Skeletal muscle satellite cell (primary cell): ENCODE measurements at regions not wholly inside any gene's neighbourhood (a gene's known extent, or its start where the extent isn't known, plus 50 kb on each side); places are given as distances from the start of the nearest gene placed in this dataset.

Experiments used
- H3K27me3 ChIP-seq: 2 replicates; pipeline ENCODE4 v1.7.0; 2013; ENCODE audit warnings: low read length; ENCODE audit not compliant: control insufficient read depth, insufficient read depth
- H3K36me3 ChIP-seq: 2 replicates; pipeline ENCODE4 v1.7.0; 2013; ENCODE audit warnings: mild to moderate bottlenecking, control low read depth, low read length; ENCODE audit not compliant: insufficient read depth
- H3K4me1 ChIP-seq: 2 replicates; pipeline ENCODE4 v1.7.0; 2013; ENCODE audit warnings: low read length; ENCODE audit not compliant: control insufficient read depth, insufficient read depth
- H3K4me2 ChIP-seq: 2 replicates; pipeline ENCODE4 v1.7.0; 2013; ENCODE audit warnings: mild to moderate bottlenecking, low read length
- H3K4me3 ChIP-seq: 2 replicates; pipeline ENCODE4 v1.7.0; 2013; ENCODE audit warnings: low read length
- H3K9ac ChIP-seq: 2 replicates; pipeline ENCODE4 v1.7.0; 2013; ENCODE audit warnings: mild to moderate bottlenecking, low read depth, low read length, moderate library complexity
- H3K9me3 ChIP-seq: replicated peaks from 2 replicates; pipeline ENCODE4 v1.7.0; 2013; ENCODE audit warnings: mild to moderate bottlenecking, control low read depth, low read length

DNA sequence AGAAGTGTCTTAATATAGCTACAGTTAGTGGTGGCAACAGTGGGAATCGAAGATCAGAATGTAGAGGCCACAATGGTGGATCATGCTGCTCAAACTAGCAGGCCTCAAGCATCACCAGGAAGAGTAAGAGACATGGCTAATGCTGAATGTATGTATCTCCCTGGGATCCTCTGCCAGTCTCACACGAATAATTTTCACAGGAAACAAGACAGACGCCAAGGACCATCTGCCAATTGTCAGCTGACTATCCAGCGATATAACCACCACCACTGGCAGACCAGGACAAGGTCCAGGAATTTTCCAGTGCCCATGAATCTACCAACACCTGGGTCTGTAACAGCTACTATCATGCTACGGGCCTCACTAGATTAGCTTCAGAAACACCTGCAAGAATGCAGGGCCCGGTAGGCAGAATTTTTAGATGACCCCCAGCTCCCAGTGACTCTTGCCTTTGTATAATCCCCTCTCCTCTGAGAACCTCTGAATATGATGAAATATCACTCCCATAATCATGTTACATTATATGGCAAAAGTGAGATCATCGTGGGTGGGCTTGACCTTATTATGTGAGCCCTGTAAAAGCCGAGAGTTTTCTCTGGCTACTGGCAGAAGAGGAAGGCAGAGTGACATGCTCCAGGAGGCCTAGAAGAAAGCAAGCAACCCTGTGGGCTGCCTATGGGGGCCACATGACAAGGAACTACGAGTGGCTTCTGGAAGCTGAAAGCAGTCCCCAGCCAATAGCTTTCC lies 429.8 kb downstream of the BCOR start:
- Histone ChIP-seq H3K4me3 (no peak overlapping the region), H3K4me2 (no peak overlapping the region), H3K27me3 (no peaks in the 10 kb centered on the region)

DNA sequence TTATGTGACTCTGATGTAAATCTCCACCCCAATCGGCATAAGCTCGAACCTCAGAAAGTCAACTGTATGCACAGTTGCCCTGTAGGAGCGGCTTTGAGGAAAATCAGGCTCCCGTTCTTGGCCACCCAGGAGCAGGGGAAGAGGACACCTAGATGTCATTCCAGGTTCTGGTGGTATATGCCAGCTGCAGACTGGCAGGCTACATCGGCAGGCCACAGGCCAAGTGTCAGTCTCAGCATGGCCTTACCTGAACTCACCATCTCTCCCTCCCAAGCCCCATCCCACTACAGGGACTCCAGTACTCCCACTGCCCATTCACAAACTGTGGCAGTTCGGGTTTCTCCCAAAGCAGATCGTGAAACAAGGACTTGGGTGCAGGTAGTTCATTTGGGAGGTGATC lies 428.1 kb downstream of the BCOR start:
- no peaks in the 10 kb centered on the region for H3K9me3 ChIP-seq
- H3K4me2 ChIP-seq, result no peak overlapping the region
- no peak overlapping the region for H3K4me3 ChIP-seq
- no peaks in the 10 kb centered on the region for H3K27me3 ChIP-seq
- H3K36me3 ChIP-seq, result no peaks in the 10 kb centered on the region
- H3K4me1 ChIP-seq, result peaks cover 20% of the 10 kb centered on the region
- no peak overlapping the region for H3K9ac ChIP-seq

More for the DNA sequence above, 429.8 kb downstream of the BCOR start:
- Histone ChIP-seq H3K36me3 (no peaks in the 10 kb centered on the region), H3K9ac (no peak overlapping the region), H3K4me1 (peaks cover 20% of the 10 kb centered on the region), H3K9me3 (no peaks in the 10 kb centered on the region)

DNA sequence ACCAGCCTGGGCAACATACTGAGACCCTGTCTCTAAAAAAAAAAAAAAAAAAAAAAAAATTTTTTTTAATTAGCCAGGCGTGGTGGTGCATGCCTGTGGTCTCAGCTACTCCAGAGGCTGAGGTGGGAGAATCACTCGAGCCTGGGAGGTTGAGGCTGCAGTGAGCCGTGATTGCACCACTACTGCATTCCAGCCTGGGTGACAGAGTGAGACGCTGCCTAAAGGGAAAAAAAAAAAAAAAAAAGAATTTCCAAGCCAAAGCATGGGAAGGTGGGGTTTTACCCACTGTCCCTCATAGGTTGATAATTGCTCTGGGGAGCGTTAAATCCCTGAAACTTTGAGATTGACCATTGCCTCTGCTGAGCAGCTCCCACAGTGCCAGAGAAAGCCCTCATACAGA lies 427.5 kb downstream of the BCOR start:
- Histone ChIP-seq H3K4me1 (peaks cover 20% of the 10 kb centered on the region), H3K4me3 (no peak overlapping the region), H3K9me3 (no peaks in the 10 kb centered on the region), H3K36me3 (no peaks in the 10 kb centered on the region), H3K27me3 (no peaks in the 10 kb centered on the region), H3K9ac (no peak overlapping the region), H3K4me2 (no peak overlapping the region)

DNA sequence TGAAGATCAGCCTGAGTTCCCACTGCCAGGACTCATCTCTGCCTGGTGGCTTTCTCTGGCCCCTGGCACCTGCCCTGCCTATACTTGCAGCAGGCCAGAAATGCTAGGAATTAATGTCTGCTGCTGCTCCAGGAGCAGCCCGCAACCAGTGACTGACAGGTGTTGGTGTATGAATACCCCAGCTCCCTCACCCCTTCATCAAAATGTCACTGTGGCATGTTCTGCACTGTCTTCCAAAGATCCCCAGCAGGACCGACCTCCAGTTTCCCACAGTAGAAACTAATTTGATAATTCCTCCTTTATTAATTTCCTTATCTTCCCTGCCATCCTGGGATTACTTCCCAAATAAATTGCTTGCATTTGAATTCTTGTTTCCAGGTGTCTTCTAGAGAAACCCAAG lies 425.4 kb downstream of the BCOR start:
- Histone ChIP-seq H3K4me3 (no peak overlapping the region), H3K4me2 (no peak overlapping the region), H3K4me1 (peaks cover 5% of the 10 kb centered on the region), H3K9ac (no peak overlapping the region), H3K36me3 (no peaks in the 10 kb centered on the region), H3K9me3 (no peaks in the 10 kb centered on the region), H3K27me3 (no peaks in the 10 kb centered on the region)

DNA sequence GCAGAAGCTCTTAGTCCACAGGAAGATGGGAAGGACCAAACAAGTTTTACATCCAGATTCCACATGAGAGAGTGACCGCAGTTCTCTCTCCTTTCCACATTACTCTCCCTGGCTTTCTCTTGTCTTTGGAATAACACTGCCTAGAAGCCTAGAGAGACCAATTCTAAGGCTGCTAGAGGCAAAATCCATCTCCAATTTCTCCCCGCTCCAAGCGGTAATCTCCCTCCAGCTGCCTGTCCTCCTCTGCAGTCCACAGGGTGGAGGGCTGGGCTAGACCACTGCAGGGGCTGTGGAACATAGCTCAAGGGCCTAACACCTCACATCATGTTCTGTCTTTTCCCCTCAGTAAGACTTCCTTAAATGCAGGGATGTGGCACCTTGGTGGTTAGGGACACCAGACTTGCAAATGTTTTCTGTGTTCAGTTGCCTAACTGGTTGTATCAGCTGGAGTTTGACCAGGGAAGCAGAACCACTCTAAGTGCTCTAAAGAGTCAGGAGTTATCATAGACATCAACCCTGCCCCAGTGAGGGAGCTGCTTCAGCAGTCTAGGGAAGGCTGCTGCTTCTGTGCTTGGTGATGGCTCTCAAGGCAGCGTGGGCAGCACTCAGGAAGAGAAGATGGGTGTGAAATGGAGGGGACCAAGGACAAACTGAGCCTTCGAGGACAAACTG lies 423.1 kb downstream of the BCOR start:
- H3K36me3 ChIP-seq, result no peaks in the 10 kb centered on the region
- H3K4me2 ChIP-seq, result no peak overlapping the region
- H3K9ac ChIP-seq, result no peak overlapping the region
- no peaks in the 10 kb centered on the region for H3K9me3 ChIP-seq
- H3K4me3 ChIP-seq, result no peak overlapping the region
- H3K27me3 ChIP-seq, result no peaks in the 10 kb centered on the region
- H3K4me1 ChIP-seq, result no peaks in the 10 kb centered on the region

DNA sequence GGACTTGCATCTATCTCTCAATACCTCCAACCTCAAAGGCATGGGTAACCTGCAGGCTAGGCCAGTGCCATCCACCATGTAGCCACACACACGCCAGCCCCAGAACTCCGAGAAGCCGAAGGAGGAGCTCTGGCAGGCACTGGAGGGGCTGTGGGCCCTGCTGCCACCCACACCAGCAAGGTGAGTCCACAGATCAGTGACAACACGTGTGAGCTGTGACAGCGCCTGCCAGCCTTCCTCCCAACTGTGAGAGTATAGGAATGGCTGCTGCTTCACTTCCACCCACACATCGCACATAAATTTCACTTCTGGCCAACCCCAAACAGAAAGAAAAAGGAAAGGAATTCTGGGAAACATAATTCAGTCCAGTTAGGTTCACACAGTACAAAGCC lies 422.6 kb downstream of the BCOR start:
- Histone ChIP-seq H3K4me1 (no peaks in the 10 kb centered on the region), H3K4me2 (no peak overlapping the region), H3K27me3 (no peaks in the 10 kb centered on the region), H3K9me3 (no peaks in the 10 kb centered on the region), H3K36me3 (no peaks in the 10 kb centered on the region), H3K4me3 (no peak overlapping the region), H3K9ac (no peak overlapping the region)

DNA sequence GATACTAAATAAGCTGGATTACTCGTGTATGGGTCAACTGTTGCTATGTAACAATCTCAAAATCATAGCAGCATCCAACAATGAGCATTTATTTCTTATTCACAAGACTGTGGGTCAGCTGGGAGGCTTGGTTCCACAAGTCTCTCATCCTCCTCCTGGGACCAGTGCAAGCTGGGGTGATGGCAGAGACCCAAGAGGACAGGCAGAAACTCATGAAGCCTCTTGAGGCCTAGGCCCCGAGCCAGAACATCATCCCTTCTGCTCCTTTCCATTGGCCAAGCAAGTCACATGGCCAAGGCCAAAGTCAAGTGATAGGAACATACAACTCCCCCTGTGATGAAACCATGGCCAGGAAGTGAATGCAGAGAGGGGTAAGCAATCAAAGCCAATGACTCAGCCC lies 422.1 kb downstream of the BCOR start:
- Histone ChIP-seq H3K9me3 (no peaks in the 10 kb centered on the region), H3K27me3 (no peaks in the 10 kb centered on the region), H3K4me3 (no peak overlapping the region), H3K36me3 (no peaks in the 10 kb centered on the region), H3K4me1 (no peaks in the 10 kb centered on the region), H3K9ac (no peak overlapping the region), H3K4me2 (no peak overlapping the region)

DNA sequence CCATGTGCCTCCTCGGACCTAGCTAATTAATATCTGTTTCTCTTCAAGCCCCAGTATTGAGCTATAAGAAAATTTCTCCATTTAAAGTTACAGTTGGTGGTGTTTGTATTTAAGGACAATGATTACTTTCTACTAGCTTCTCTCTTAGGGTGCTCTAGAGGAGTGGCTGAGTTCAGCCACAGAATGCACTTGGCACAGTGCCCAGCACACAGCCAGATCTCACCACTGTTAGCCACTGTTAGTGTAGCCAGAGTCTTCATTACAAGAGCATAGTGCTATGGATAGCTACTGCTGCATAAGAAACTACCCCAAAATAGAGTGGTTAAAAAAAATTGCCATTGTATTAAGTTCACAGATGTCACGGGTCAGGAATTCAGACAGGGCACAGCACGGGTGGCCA lies 421.3 kb downstream of the BCOR start:
- Histone ChIP-seq H3K27me3 (no peaks in the 10 kb centered on the region), H3K4me2 (no peak overlapping the region), H3K36me3 (no peaks in the 10 kb centered on the region)

DNA sequence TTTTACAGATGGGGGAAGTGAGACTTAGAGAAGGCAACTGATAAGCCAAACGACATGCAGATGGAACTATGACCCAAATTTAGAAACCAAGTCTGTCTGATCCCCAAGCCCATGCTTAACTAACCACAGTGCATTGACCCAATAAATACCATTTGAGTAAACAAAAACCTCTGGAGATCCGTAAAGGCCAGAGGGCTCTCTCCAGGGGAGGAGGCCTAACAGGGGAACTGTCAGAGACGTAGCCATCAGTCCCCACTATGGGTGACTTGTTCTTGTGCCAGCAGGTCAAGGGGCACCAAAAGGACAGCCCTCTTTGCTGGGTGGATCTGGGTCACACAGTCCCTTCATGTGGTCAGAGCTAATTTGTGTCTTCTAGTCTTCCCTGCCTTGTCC lies 420.2 kb downstream of the BCOR start:
- Histone ChIP-seq H3K9ac (no peak overlapping the region), H3K27me3 (no peaks in the 10 kb centered on the region), H3K4me2 (no peak overlapping the region), H3K4me1 (no peaks in the 10 kb centered on the region), H3K9me3 (no peaks in the 10 kb centered on the region), H3K4me3 (no peak overlapping the region), H3K36me3 (no peaks in the 10 kb centered on the region)

More for the DNA sequence above, 421.3 kb downstream of the BCOR start:
- H3K4me3 ChIP-seq, result no peak overlapping the region
- no peaks in the 10 kb centered on the region for H3K4me1 ChIP-seq
- no peak overlapping the region for H3K9ac ChIP-seq
- no peaks in the 10 kb centered on the region for H3K9me3 ChIP-seq

DNA sequence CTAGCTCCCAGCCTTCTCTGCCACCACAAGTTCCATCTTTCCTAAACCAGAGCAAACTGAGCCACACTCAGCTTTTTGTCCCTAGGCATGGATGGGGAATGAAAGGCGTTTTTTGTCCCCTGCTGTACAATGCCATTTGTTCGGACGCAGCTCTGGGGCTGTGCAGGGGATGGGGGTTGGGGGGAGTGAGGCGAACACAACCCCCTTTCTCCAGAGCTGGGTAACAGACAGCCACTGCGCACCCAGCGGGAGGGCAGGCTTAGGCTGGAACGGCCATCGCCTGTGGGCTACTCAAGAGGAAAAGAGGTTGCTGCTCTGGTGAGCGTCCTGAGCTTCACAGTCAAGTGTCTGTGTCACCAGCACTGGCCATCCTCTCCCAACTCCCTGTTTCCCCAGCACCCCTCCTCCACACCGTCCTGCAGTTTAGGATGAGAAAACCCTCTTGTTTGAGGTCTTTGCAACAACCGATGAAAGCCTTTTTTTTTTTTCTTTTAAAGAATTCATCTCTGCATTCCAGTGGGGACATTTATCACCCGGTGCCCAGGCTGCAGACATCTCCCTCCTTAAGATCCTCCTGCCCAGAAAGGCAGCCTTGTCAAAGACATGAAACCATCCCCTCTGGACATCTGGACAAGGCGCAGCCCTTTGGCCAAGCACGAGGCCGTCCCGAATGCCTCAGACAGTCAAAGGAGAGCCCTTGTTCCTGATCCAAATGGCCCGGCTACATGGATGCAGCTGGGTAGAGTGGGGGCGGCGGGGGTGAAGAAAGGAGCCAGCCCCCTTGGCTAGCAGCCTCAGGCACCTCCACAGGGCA lies 419.6 kb downstream of the BCOR start:
- Histone ChIP-seq H3K4me1 (no peaks in the 10 kb centered on the region), H3K9me3 (no peaks in the 10 kb centered on the region), H3K4me2 (no peak overlapping the region), H3K27me3 (no peaks in the 10 kb centered on the region), H3K4me3 (no peak overlapping the region), H3K9ac (no peak overlapping the region), H3K36me3 (no peaks in the 10 kb centered on the region)

DNA sequence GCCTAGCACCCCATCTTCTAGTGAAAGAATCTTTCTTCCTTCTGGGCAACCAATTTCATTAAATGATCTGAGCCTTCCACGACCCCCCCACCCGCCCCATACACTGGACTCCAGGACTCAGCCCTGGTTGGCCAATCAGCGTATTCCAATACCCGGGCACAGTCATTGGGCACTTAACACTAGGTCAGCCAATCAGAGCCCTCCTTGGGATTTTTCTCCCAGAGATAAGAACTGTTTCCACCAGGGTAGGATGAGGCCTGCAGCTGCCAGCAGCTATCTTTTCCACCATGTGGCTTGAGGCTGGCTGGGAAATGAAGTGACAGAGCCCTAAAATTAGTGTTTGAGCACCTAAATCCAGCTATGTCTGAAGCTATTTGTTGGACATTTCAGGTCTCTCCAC lies 418.8 kb downstream of the BCOR start:
- Histone ChIP-seq H3K27me3 (no peaks in the 10 kb centered on the region), H3K36me3 (no peaks in the 10 kb centered on the region), H3K4me1 (no peaks in the 10 kb centered on the region), H3K9ac (no peak overlapping the region), H3K9me3 (no peaks in the 10 kb centered on the region), H3K4me2 (no peak overlapping the region), H3K4me3 (no peak overlapping the region)
